Bronchial epithelial cell (primary cell): ENCODE measurements at regions not wholly inside any gene's neighbourhood (a gene's known extent, or its start where the extent isn't known, plus 50 kb on each side); places are given as distances from the start of the nearest gene placed in this dataset.

ENCODE experiments used
- DNase-seq: peaks from one replicate; pipeline ENCODE4 v3.0.0-alpha.2; 2010; ENCODE audit warnings: low read depth
- FAIRE-seq: peaks from 2 replicates; lab custom pipeline; 2011; peaks lifted over from hg19 to GRCh38; lab: Jason Lieb, UNC
- H3K27me3 ChIP-seq: 2 replicates; pipeline ENCODE4 v1.5.1; 2011; ENCODE audit warnings: low read length; ENCODE audit not compliant: control insufficient read depth, insufficient read depth
- H3K36me3 ChIP-seq: 2 replicates; pipeline ENCODE4 v1.5.1; 2011; ENCODE audit warnings: low read length; ENCODE audit not compliant: control insufficient read depth, insufficient read depth
- H3K4me3 ChIP-seq: 2 replicates; pipeline ENCODE4 v1.5.1; 2011; ENCODE audit warnings: mild to moderate bottlenecking, low read depth, low read length, control low read depth
- CTCF ChIP-seq: IDR thresholded peaks from 2 replicates; pipeline ENCODE4 v1.5.1; 2011; ENCODE audit warnings: mild to moderate bottlenecking, moderate library complexity, low read length, control low read depth, inconsistent platforms; ENCODE audit not compliant: insufficient read depth, severe bottlenecking

GRCh38 chr7:96887426-96887825 lies 117.9 kb upstream of the DLX6 start:
- H3K36me3 ChIP-seq, result no peaks in the 10 kb centered on the region
- DNase-seq (peak; percentile 97), FAIRE-seq (no peak)
- no peaks in the 10 kb centered on the region for H3K27me3 ChIP-seq
- H3K4me3 ChIP-seq, result no peak overlapping the region
- no peak for TF ChIP-seq CTCF

- FAIRE-seq (no peak), DNase-seq (peak; percentile 32)
- Histone ChIP-seq H3K4me3 (no peak overlapping the region), H3K36me3 (no peaks in the 10 kb centered on the region), H3K27me3 (peaks cover 5% of the 10 kb centered on the region)
- no peak for TF ChIP-seq CTCF
Observed at GRCh38 chr7:96899108-96899507, 106.2 kb upstream of the DLX6 start.

- peak; percentile 84 for DNase-seq
- Histone ChIP-seq H3K36me3 (no peaks in the 10 kb centered on the region), H3K4me3 (no peak overlapping the region), H3K27me3 (peaks cover 2% of the 10 kb centered on the region)
- no peak for TF ChIP-seq CTCF
- peak; percentile 72 for FAIRE-seq
Observed at GRCh38 chr7:96901822-96902445, 103.4 kb upstream of the DLX6 start.

- DNase-seq, result peak; percentile 70
- Histone ChIP-seq H3K36me3 (no peaks in the 10 kb centered on the region), H3K27me3 (no peaks in the 10 kb centered on the region), H3K4me3 (no peak overlapping the region)
- TF ChIP-seq CTCF, result no peak
- no peak for FAIRE-seq
Observed at GRCh38 chr7:96903906-96904305, 101.4 kb upstream of the DLX6 start.

- H3K4me3 ChIP-seq, result no peak overlapping the region
- no peak for TF ChIP-seq CTCF
- FAIRE-seq, result no peak
- DNase-seq, result peak; percentile 68
- peaks cover 3% of the 10 kb centered on the region for H3K27me3 ChIP-seq
- no peaks in the 10 kb centered on the region for H3K36me3 ChIP-seq
Observed at GRCh38 chr7:96910486-96910885, 94.9 kb upstream of the DLX6 start.

- TF ChIP-seq CTCF, result no peak
- Histone ChIP-seq H3K4me3 (no peak overlapping the region), H3K36me3 (no peaks in the 10 kb centered on the region), H3K27me3 (peaks cover 3% of the 10 kb centered on the region)
- FAIRE-seq (no peak), DNase-seq (no peak)
Observed at GRCh38 chr7:96915029-96915428, 90.3 kb upstream of the DLX6 start.
